Common myeloid progenitor, CD34-positive (primary cell): ENCODE measurements at regions not wholly inside any gene's neighbourhood (a gene's known extent, or its start where the extent isn't known, plus 50 kb on each side); places are given as distances from the start of the nearest gene placed in this dataset.
"Not testable (repeated sequence)": the region's sequence is repeated elsewhere in the genome, so short reads cannot be mapped to it uniquely, and the experiment has no call there.

Experiments
- CTCF ChIA-PET: fragments of 350-600 bp; sonication (Branson Sonifier 250); formaldehyde crosslinking; loops from one replicate; lab custom pipeline; 2021; ENCODE audit warnings: antibody characterized with exemption; lab: Charles Lee
- POLR2A ChIA-PET: fragments of 350-600 bp; sonication (Branson Sonifier 250); formaldehyde crosslinking; loops from one replicate; lab custom pipeline; 2021; ENCODE audit warnings: antibody characterized with exemption; lab: Charles Lee
- DNase-seq, 3 donors: peaks; one replicate each; pipeline versions ENCODE4 v3.0.0 to v3.0.0-alpha.2; 2013
- H3K27ac ChIP-seq, 2 experiments: 1 replicate in 1 of 2; 2 replicates in 1 of 2; pipeline ENCODE4 v1.7.0; 2013; ENCODE audit warnings: inconsistent platforms in 2 of 2, low read length in 2 of 2, mild to moderate bottlenecking in 2 of 2, low read depth in 1 of 2, moderate library complexity in 1 of 2; ENCODE audit not compliant: severe bottlenecking in 2 of 2, insufficient read depth in 1 of 2, poor library complexity in 1 of 2
- H3K27me3 ChIP-seq, 5 experiments: replicated peaks in 2 of 5; 1 replicate in 3 of 5; 2 replicates in 2 of 5; pipeline versions ENCODE4 v1.6.1 to v1.7.0; 2013; ENCODE audit warnings: low read length in 4 of 5, mild to moderate bottlenecking in 2 of 5, moderate library complexity in 2 of 5, inconsistent platforms in 1 of 5; ENCODE audit not compliant: insufficient read depth in 5 of 5, control insufficient read depth in 4 of 5
- H3K36me3 ChIP-seq, 4 experiments: 1 replicate in 2 of 4; 2 replicates in 2 of 4; pipeline versions ENCODE4 v1.6.1 to v1.7.0; 2013; ENCODE audit warnings: low read length in 3 of 4, control low read depth in 1 of 4, mild to moderate bottlenecking in 1 of 4; ENCODE audit not compliant: control insufficient read depth in 4 of 4, insufficient read depth in 4 of 4
- H3K4me1 ChIP-seq, 4 experiments: 1 replicate in 3 of 4; 2 replicates in 1 of 4; pipeline versions ENCODE4 v1.6.1 to v1.7.1; 2013; ENCODE audit warnings: low read length in 3 of 4, mild to moderate bottlenecking in 3 of 4, control low read depth in 1 of 4, inconsistent platforms in 1 of 4, moderate library complexity in 1 of 4; ENCODE audit not compliant: control insufficient read depth in 4 of 4, insufficient read depth in 4 of 4; ENCODE audit errors: control extremely low read depth in 1 of 4
- H3K4me3 ChIP-seq, 7 experiments: 1 replicate in 4 of 7; 2 replicates in 3 of 7; pipeline versions ENCODE4 v1.5.1 to v1.7.0; 2013; ENCODE audit warnings: mild to moderate bottlenecking in 7 of 7, low read length in 6 of 7, moderate library complexity in 6 of 7, inconsistent platforms in 2 of 7, low read depth in 2 of 7, control low read depth in 1 of 7; ENCODE audit not compliant: insufficient read depth in 4 of 7, control insufficient read depth in 1 of 7; ENCODE audit errors: extremely low read depth in 1 of 7
- H3K9me3 ChIP-seq, 5 experiments: 1 replicate in 4 of 5; 2 replicates in 1 of 5; pipeline versions ENCODE4 v1.6.1 to v1.7.1; 2013; ENCODE audit warnings: low read length in 4 of 5, mild to moderate bottlenecking in 2 of 5, inconsistent platforms in 1 of 5, low read depth in 1 of 5, moderate library complexity in 1 of 5; ENCODE audit not compliant: control insufficient read depth in 4 of 5, insufficient read depth in 2 of 5; ENCODE audit errors: control extremely low read depth in 1 of 5
- WGBS: methylation state at CpG from one replicate; pipeline ENCODE4 v1.1.5; 2013; ENCODE audit not compliant: insufficient coverage; 5-methylcytosine and 5-hydroxymethylcytosine counted together

- CTCF ChIA-PET: no interaction called here
- Histone ChIP-seq H3K27ac (no peak overlapping the region), H3K9me3 (peaks cover 0 to 3% (median 0%) of the 10 kb centered on the region in 5 experiments), H3K4me1 (no peaks in the 10 kb centered on the region), H3K4me3 (no peak overlapping the region), H3K27me3 (no peaks in the 10 kb centered on the region), H3K36me3 (no peaks in the 10 kb centered on the region)
- POLR2A ChIA-PET: interaction anchor here (0.7 kb wide), 1 partner anchor 1152 kb away, joined by 4 read pairs; no protein-coding TSS in a partner anchor
- no peak for DNase-seq
- WGBS: 82% methylated on average over 1 of the region's 1 CpG
Measured at GRCh38 chr5:113761594-113761993, 248.1 kb downstream of the YTHDC2 start.

- no peaks in the 10 kb centered on the region for H3K36me3 ChIP-seq
- CTCF ChIA-PET: no interaction called here
- no peak overlapping the region for H3K27ac ChIP-seq
- POLR2A ChIA-PET: no interaction called here
- H3K9me3 ChIP-seq: peaks cover 0 to 4% (median 0%) of the 10 kb centered on the region in 5 experiments
- no peaks in the 10 kb centered on the region for H3K4me1 ChIP-seq
- H3K4me3 ChIP-seq: no peak overlapping the region
- H3K27me3 ChIP-seq: no peaks in the 10 kb centered on the region
- DNase-seq: no peak
Measured at GRCh38 chr5:113764382-113764781, 250.9 kb downstream of the YTHDC2 start.

GRCh38 chr5:113766827-113767226 lies 253.3 kb downstream of the YTHDC2 start:
- CTCF ChIA-PET, H3K36me3 ChIP-seq, H3K9me3 ChIP-seq, POLR2A ChIA-PET, H3K27ac ChIP-seq, H3K4me3 ChIP-seq, H3K27me3 ChIP-seq, H3K4me1 ChIP-seq, DNase-seq: not testable (repeated sequence)
- WGBS: 67% methylated on average over 2 of the region's 2 CpGs

GRCh38 chr5:113770648-113771047 lies 257.2 kb downstream of the YTHDC2 start:
- H3K9me3 ChIP-seq: peaks cover 0 to 4% (median 0%) of the 10 kb centered on the region in 5 experiments
- no peaks in the 10 kb centered on the region for H3K36me3 ChIP-seq
- WGBS: 100% methylated on average over 1 of the region's 3 CpGs
- ChIA-PET CTCF (no interaction called here), POLR2A (no interaction called here)
- H3K4me3 ChIP-seq: no peak overlapping the region
- H3K27me3 ChIP-seq: no peaks in the 10 kb centered on the region
- no peak for DNase-seq
- no peaks in the 10 kb centered on the region for H3K4me1 ChIP-seq
- H3K27ac ChIP-seq: no peak overlapping the region

GRCh38 chr5:113771483-113771882 lies 258.0 kb downstream of the YTHDC2 start:
- Histone ChIP-seq H3K27me3 (no peaks in the 10 kb centered on the region), H3K27ac (no peak overlapping the region), H3K36me3 (no peaks in the 10 kb centered on the region), H3K9me3 (peaks cover 0 to 2% (median 0%) of the 10 kb centered on the region in 5 experiments), H3K4me1 (no peaks in the 10 kb centered on the region), H3K4me3 (no peak overlapping the region)
- CTCF ChIA-PET: no interaction called here
- no peak for DNase-seq
- POLR2A ChIA-PET: no interaction called here
- WGBS: 79% methylated on average over 2 of the region's 2 CpGs

- no peaks in the 10 kb centered on the region for H3K27me3 ChIP-seq
- WGBS: 100% methylated on average over 3 of the region's 5 CpGs
- H3K4me3 ChIP-seq: no peak overlapping the region
- no peaks in the 10 kb centered on the region for H3K9me3 ChIP-seq
- H3K27ac ChIP-seq: no peak overlapping the region
- no peak for DNase-seq
- POLR2A ChIA-PET: no interaction called here
- H3K4me1 ChIP-seq: no peaks in the 10 kb centered on the region
- CTCF ChIA-PET: no interaction called here
- no peaks in the 10 kb centered on the region for H3K36me3 ChIP-seq
Measured at GRCh38 chr5:113776168-113776567, 262.7 kb downstream of the YTHDC2 start.

GRCh38 chr5:113776832-113777525 lies 263.5 kb downstream of the YTHDC2 start:
- no peak for DNase-seq
- H3K4me1 ChIP-seq: no peaks in the 10 kb centered on the region
- H3K27me3 ChIP-seq: no peaks in the 10 kb centered on the region
- ChIA-PET CTCF (no interaction called here), POLR2A (no interaction called here)
- H3K27ac ChIP-seq: no peak overlapping the region
- WGBS: 92% methylated on average over 5 of the region's 5 CpGs
- no peaks in the 10 kb centered on the region for H3K9me3 ChIP-seq
- H3K36me3 ChIP-seq: no peaks in the 10 kb centered on the region
- H3K4me3 ChIP-seq: no peak overlapping the region
